SK-N-SH (cell line): ENCODE measurements at regions not wholly inside any gene's neighbourhood (a gene's known extent, or its start where the extent isn't known, plus 50 kb on each side); places are given as distances from the start of the nearest gene placed in this dataset.

Experiments used
- CTCF ChIA-PET: fragments of 300-600, 350-600 bp; formaldehyde crosslinking; extraction: SDS; loops from one replicate; lab custom pipeline; 2021; lab: Yijun Ruan, JAX
- POLR2A ChIA-PET: fragments of 350-600 bp; sonication (Branson Sonifier 250); formaldehyde crosslinking; extraction: SDS; loops from one replicate; lab custom pipeline; 2020; ENCODE audit warnings: antibody characterized with exemption, inconsistent platforms; lab: Yijun Ruan, JAX
- DNase-seq: peaks from one replicate; pipeline ENCODE4 v3.0.0; 2012
- H2AFZ ChIP-seq: fragments of 200-600 bp; sonication (generic); 2 replicates; pipeline ENCODE4 v1.8.1; 2016; ENCODE audit warnings: antibody characterized with exemption, mild to moderate bottlenecking, low read depth
- H3F3A ChIP-seq: fragments of 200-600 bp; sonication (generic); replicated peaks from 2 replicates; pipeline ENCODE3; 2016; ENCODE audit warnings: antibody characterized with exemption, mild to moderate bottlenecking; ENCODE audit not compliant: insufficient read depth
- H3K27ac ChIP-seq, 2 experiments: fragments of 200-500 bp in 1 of 2; fragments of 200-600 bp in 1 of 2; sonication (Bioruptor generic) in 1 of 2; sonication (generic), shearing (Covaris generic) in 1 of 2; 2 replicates each; pipeline versions ENCODE4 v1.5.1 to v1.6.1; 2014 to 2016; ENCODE audit warnings: low read depth in 2 of 2, inconsistent platforms in 1 of 2, low read length in 1 of 2, mild to moderate bottlenecking in 1 of 2, mixed read lengths in 1 of 2
- H3K27me3 ChIP-seq: fragments of 200-600 bp; sonication (generic), shearing (Covaris generic); 2 replicates; pipeline ENCODE4 v1.6.1; 2016; ENCODE audit warnings: mixed run types; ENCODE audit not compliant: insufficient read depth
- H3K36me3 ChIP-seq, 2 experiments: fragments of 200-500 bp in 1 of 2; fragments of 200-600 bp in 1 of 2; sonication (Bioruptor generic) in 1 of 2; sonication (generic) in 1 of 2; replicated peaks in 1 of 2; 2 replicates each; pipeline versions ENCODE3 to v1.5.1; 2014 to 2016; ENCODE audit warnings: low read length in 1 of 2, mild to moderate bottlenecking in 1 of 2; ENCODE audit not compliant: insufficient read depth in 2 of 2, control insufficient read depth in 1 of 2
- H3K4me1 ChIP-seq, 2 experiments: fragments of 200-500 bp in 1 of 2; fragments of 200-600 bp in 1 of 2; sonication (Bioruptor generic) in 1 of 2; sonication (generic), shearing (Covaris generic) in 1 of 2; 2 replicates each; pipeline versions ENCODE4 v1.5.1 to v1.6.1; 2014 to 2016; ENCODE audit warnings: low read depth in 1 of 2, low read length in 1 of 2, mixed run types in 1 of 2; ENCODE audit not compliant: insufficient read depth in 2 of 2, control insufficient read depth in 1 of 2
- H3K4me2 ChIP-seq: fragments of 200-600 bp; sonication (generic), shearing (Covaris generic); 2 replicates; pipeline ENCODE4 v1.6.1; 2017; ENCODE audit warnings: mixed run types
- H3K4me3 ChIP-seq, 2 experiments: fragments of 200-500 bp in 1 of 2; fragments of 200-600 bp in 1 of 2; sonication (Bioruptor generic) in 1 of 2; sonication (generic), shearing (Covaris generic) in 1 of 2; 2 replicates each; pipeline versions ENCODE4 v1.5.1 to v1.8.1; 2014 to 2016; ENCODE audit warnings: low read depth in 2 of 2, inconsistent platforms in 1 of 2, low read length in 1 of 2, mild to moderate bottlenecking in 1 of 2, mixed read lengths in 1 of 2, moderate library complexity in 1 of 2
- H3K79me2 ChIP-seq: fragments of 200-600 bp; sonication (generic); 2 replicates; pipeline ENCODE4 v1.8.1; 2017; ENCODE audit warnings: mild to moderate bottlenecking; ENCODE audit not compliant: insufficient read depth
- H3K9ac ChIP-seq: fragments of 200-600 bp; sonication (generic); 2 replicates; pipeline ENCODE4 v1.6.1; 2017; ENCODE audit warnings: mixed run types
- H3K9me2 ChIP-seq: fragments of 200-600 bp; sonication (generic); 2 replicates; pipeline ENCODE4 v1.6.1; 2017; ENCODE audit warnings: mixed run types
- H3K9me3 ChIP-seq: fragments of 200-600 bp; sonication (generic); 2 replicates; pipeline ENCODE4 v1.6.1; 2017; ENCODE audit warnings: mixed run types, mild to moderate bottlenecking, moderate library complexity
- H4K20me1 ChIP-seq: fragments of 200-600 bp; sonication (generic); 2 replicates; pipeline ENCODE4 v1.6.1; 2017; ENCODE audit warnings: mild to moderate bottlenecking, mixed run types; ENCODE audit not compliant: insufficient read depth
- CHD2 ChIP-seq: fragments of 150-350 bp; IDR thresholded peaks from 2 replicates; pipeline ENCODE4 v1.6.1; 2018; ENCODE audit warnings: low read length; ENCODE audit not compliant: partially characterized antibody
- EP300 ChIP-seq, 2 experiments: IDR thresholded peaks; 2 replicates each; pipeline versions ENCODE4 v1.4.0 to v1.6.1; 2012; ENCODE audit warnings: borderline replicate concordance in 1 of 2, low read depth in 1 of 2, low read length in 1 of 2
- FOSL2 ChIP-seq: IDR thresholded peaks from 2 replicates; pipeline ENCODE4 v1.4.0; 2012; ENCODE audit warnings: low read depth, mild to moderate bottlenecking, moderate library complexity, borderline replicate concordance
- FOXJ3 ChIP-seq: sonication (generic); formaldehyde crosslinking; IDR thresholded peaks from 2 replicates; pipeline ENCODE4 v1.5.1; 2020; ENCODE audit warnings: mild to moderate bottlenecking, missing genetic modification reagents
- FOXM1 ChIP-seq: IDR thresholded peaks from 2 replicates; pipeline ENCODE4 v1.4.0; 2012; ENCODE audit warnings: low read depth, mild to moderate bottlenecking
- GATA2 ChIP-seq: sonication (generic); formaldehyde crosslinking; IDR thresholded peaks from 2 replicates; pipeline ENCODE4 v1.5.0; 2020; ENCODE audit warnings: mild to moderate bottlenecking, missing genetic modification reagents
- JUND ChIP-seq: IDR thresholded peaks from 2 replicates; pipeline ENCODE4 v1.4.0; 2012
- MAX ChIP-seq: IDR thresholded peaks from 2 replicates; pipeline ENCODE4 v1.4.0; 2012; ENCODE audit warnings: low read depth
- MXI1 ChIP-seq: IDR thresholded peaks from 2 replicates; pipeline ENCODE4 v1.6.1; 2012; ENCODE audit warnings: mild to moderate bottlenecking, low read depth, low read length, improper control_type of control experiment
- NFIC ChIP-seq: IDR thresholded peaks from 2 replicates; pipeline ENCODE4 v1.4.0; 2012; ENCODE audit warnings: borderline replicate concordance
- NRF1 ChIP-seq: IDR thresholded peaks from 2 replicates; pipeline ENCODE4 v1.6.1; 2012; ENCODE audit warnings: low read depth, mild to moderate bottlenecking, low read length
- RAD21 ChIP-seq: IDR thresholded peaks from 2 replicates; pipeline ENCODE4 v1.6.1; 2012; ENCODE audit warnings: mild to moderate bottlenecking, low read length
- RCOR1 ChIP-seq: fragments of 150-350 bp; IDR thresholded peaks from 2 replicates; pipeline ENCODE4 v1.6.1; 2017; ENCODE audit warnings: antibody characterized with exemption, low read length
- REST ChIP-seq: IDR thresholded peaks from 2 replicates; pipeline ENCODE4 v1.6.1; 2012; ENCODE audit warnings: mild to moderate bottlenecking, low read depth, low read length, moderate library complexity
- SIN3A ChIP-seq: IDR thresholded peaks from 2 replicates; pipeline ENCODE4 v1.6.1; 2012; ENCODE audit warnings: low read depth, mild to moderate bottlenecking, low read length, moderate library complexity, borderline replicate concordance
- SMC3 ChIP-seq: IDR thresholded peaks from 2 replicates; pipeline ENCODE4 v1.6.1; 2012; ENCODE audit warnings: low read depth, low read length, improper control_type of control experiment
- TAF1 ChIP-seq: IDR thresholded peaks from 2 replicates; pipeline ENCODE4 v1.6.1; 2012; ENCODE audit warnings: low read depth, mild to moderate bottlenecking, low read length, moderate library complexity, borderline replicate concordance
- TCF12 ChIP-seq: IDR thresholded peaks from 2 replicates; pipeline ENCODE4 v1.4.0; 2012
- TEAD4 ChIP-seq: IDR thresholded peaks from 2 replicates; pipeline ENCODE4 v1.4.0; 2012; ENCODE audit warnings: mild to moderate bottlenecking, borderline replicate concordance; ENCODE audit not compliant: insufficient read depth
- USF2 ChIP-seq: fragments of 150-350 bp; IDR thresholded peaks from 2 replicates; pipeline ENCODE4 v1.6.1; 2017; ENCODE audit warnings: antibody characterized with exemption, low read length, low read depth, borderline replicate concordance
- YY1 ChIP-seq: IDR thresholded peaks from 2 replicates; pipeline ENCODE4 v1.4.0; 2012; ENCODE audit warnings: low read depth, mild to moderate bottlenecking
- WGBS: methylation state at CpG from one replicate; pipeline ENCODE4 v1.1.6; 2017; ENCODE audit warnings: low lambda C conversion rate; 5-methylcytosine and 5-hydroxymethylcytosine counted together

DNA sequence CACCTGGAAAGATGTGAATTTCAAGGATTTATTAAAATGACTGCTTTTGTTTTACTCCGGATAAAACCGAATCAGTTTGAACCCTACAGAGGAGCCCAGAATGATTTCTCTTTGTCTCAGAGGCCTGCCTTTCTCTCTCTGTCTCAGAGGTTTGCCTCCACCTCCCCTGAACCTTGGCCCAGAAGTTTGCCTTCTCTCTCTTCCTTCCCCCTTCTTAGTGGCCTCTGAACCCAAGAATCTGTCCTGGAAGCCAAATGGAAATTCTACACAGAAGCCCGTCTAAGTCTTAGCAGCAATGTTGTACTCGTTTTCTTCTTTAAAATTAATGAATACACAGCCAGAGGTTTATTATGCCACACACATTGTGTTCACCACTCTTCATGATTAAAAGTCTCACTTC lies 200.7 kb downstream of the SOCS6 start:
- Histone ChIP-seq H3K9ac (no peak overlapping the region), H3K27ac (peak overlapping the region in 1 of 2 experiments; percentile 34; a peak in 2 of 4 replicates), H3K9me2 (no peaks in the 10 kb centered on the region), H4K20me1 (no peaks in the 10 kb centered on the region), H3K27me3 (no peaks in the 10 kb centered on the region), H3K79me2 (no peaks in the 10 kb centered on the region), H3K9me3 (no peaks in the 10 kb centered on the region), H2AFZ (peak overlapping the region; percentile 76; the same call in 1 of the 2 replicates), H3F3A (no peaks in the 10 kb centered on the region), H3K36me3 (peaks cover 0 to 6% of the 10 kb centered on the region in 2 experiments), H3K4me1 (peaks cover 6% of the 10 kb centered on the region in 2 experiments; a peak in 3 of 4 replicates), H3K4me2 (peak overlapping the region; percentile 67; the same call in 1 of the 2 replicates), H3K4me3 (peak overlapping the region in 1 of 2 experiments; percentile 44; a peak in 1 of 4 replicates)
- ChIA-PET CTCF (interaction anchor here (0.6 to 3.6 kb wide), 14 partner anchors 7 to 923 kb away, joined by 3 to 82 read pairs (median 4); no protein-coding TSS in a partner anchor), POLR2A (interaction anchor here (0.5 kb wide), 1 partner anchor 14 kb away, joined by 3 read pairs; no protein-coding TSS in a partner anchor)
- DNase-seq: no peak
- no peak for TF ChIP-seq RCOR1
- no peak for TF ChIP-seq MAX
- TF ChIP-seq RAD21: no peak
- TF ChIP-seq CHD2: no peak
- TF ChIP-seq TAF1: no peak
- no peak for TF ChIP-seq TEAD4
- TF ChIP-seq FOXJ3 (CRISPR knock-in tag): no peak
- no peak for TF ChIP-seq USF2
- no peak for TF ChIP-seq EP300 (IDR thresholded peaks at IDR 0.05; ENCODE audit: borderline replicate concordance in 1 of 2, low read depth in 1 of 2, low read length in 1 of 2)
- TF ChIP-seq FOXM1: no peak
- no peak for TF ChIP-seq SIN3A
- no peak for TF ChIP-seq JUND
- TF ChIP-seq NRF1: no peak
- WGBS: 34% methylated on average over 4 of the region's 4 CpGs

- peak overlapping the region; percentile 75; the same call in 1 of the 2 replicates for H2AFZ ChIP-seq
- no peaks in the 10 kb centered on the region for H3K9me3 ChIP-seq
- peak overlapping the region in 1 of 2 experiments; percentile 33; a peak in 2 of 4 replicates for H3K4me3 ChIP-seq
- DNase-seq: peak; percentile 65
- H3K9ac ChIP-seq: no peak overlapping the region
- H3F3A ChIP-seq: peaks cover 3% of the 10 kb centered on the region
- H3K9me2 ChIP-seq: no peaks in the 10 kb centered on the region
- H3K27ac ChIP-seq: peak overlapping the region; percentile 39 to 100; a peak in 3 of 4 replicates
- POLR2A ChIA-PET: interaction anchor here (0.6 to 1.3 kb wide), 2 partner anchors 1433 to 1605 kb away, joined by 3 to 4 read pairs; no protein-coding TSS in a partner anchor
- CTCF ChIA-PET: interaction anchor here (0.6 to 11.7 kb wide), 4 partner anchors 15 to 27 kb away, joined by 4 to 82 read pairs (median 6); no protein-coding TSS in a partner anchor
- no peaks in the 10 kb centered on the region for H4K20me1 ChIP-seq
- no peaks in the 10 kb centered on the region for H3K27me3 ChIP-seq
- 17% methylated on average over 4 of the region's 5 CpGs for WGBS
- TF ChIP-seq SMC3: no peak
- peak; percentile 55 to 98; a peak in 3 of 4 replicates for TF ChIP-seq EP300 (IDR thresholded peaks at IDR 0.05; ENCODE audit: borderline replicate concordance in 1 of 2, low read depth in 1 of 2, low read length in 1 of 2)
- peak; percentile 88 for TF ChIP-seq FOXJ3 (CRISPR knock-in tag)
- TF ChIP-seq GATA2 (CRISPR knock-in tag): peak; percentile 79
- TF ChIP-seq RCOR1: peak; percentile 99
- no peak for TF ChIP-seq YY1
- TF ChIP-seq TEAD4: peak; percentile 63; the same call in 1 of the 2 replicates
- peak; percentile 90 for TF ChIP-seq CHD2
- 0 out of 2 replicates have a peak, but pooled peaks have one; percentile 20 for TF ChIP-seq TAF1
- TF ChIP-seq RAD21: peak; percentile 8; the same call in 1 of the 2 replicates
- TF ChIP-seq FOSL2: no peak
- TF ChIP-seq MXI1: peak; percentile 48; the same call in 1 of the 2 replicates
- TF ChIP-seq SIN3A: 0 out of 2 replicates have a peak, but pooled peaks have one; percentile 25
- TF ChIP-seq JUND: no peak
- TF ChIP-seq REST: no peak
- peak; percentile 46; the same call in 1 of the 2 replicates for TF ChIP-seq NFIC
- peak; percentile 68 for TF ChIP-seq TCF12
- TF ChIP-seq, all 33 proteins: peak for 12
- H3K36me3 ChIP-seq: no peaks in the 10 kb centered on the region
- H3K4me2 ChIP-seq: peak overlapping the region; percentile 42; the same call in 1 of the 2 replicates
- H3K79me2 ChIP-seq: no peaks in the 10 kb centered on the region
- H3K4me1 ChIP-seq: peaks cover 9 to 27% of the 10 kb centered on the region in 2 experiments; a peak in 3 of 4 replicates
These were observed 181.1 kb downstream of the SOCS6 start for GRCh38 chr18:70469916-70470315.
